ENCODE measurements at regions not wholly inside any gene's neighbourhood (a gene's known extent, or its start where the extent isn't known, plus 50 kb on each side); places are given as distances from the start of the nearest gene placed in this dataset.

DNA sequence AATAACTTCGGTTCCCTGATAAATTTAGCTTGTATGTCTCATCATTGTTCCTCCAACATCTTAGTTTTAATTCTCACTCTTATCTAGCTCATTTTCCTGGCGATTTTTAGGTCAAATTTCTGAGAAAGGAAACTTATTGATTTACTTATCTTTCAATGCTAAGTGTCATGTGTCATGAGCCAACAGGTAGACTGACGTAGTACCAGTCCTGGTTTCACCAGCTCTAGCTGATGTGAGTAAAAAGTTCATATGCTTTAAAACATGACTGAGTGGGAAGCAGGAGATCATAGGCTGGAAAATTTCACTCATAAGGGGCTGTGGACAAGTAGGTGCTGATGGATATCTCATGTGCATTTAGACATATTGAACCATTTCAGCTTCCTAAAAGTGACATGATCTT lies 441.7 kb upstream of the NR3C2 start:
- no peak for TF ChIP-seq CTCF (IDR thresholded peaks at IDR 0.05 in 4 of 5, conservative IDR thresholded peaks at IDR 0.05 in 1 of 5)
- TF ChIP-seq POLR2A (IDR thresholded peaks at IDR 0.05), result no peak
- intact Hi-C loops (cut with DNase I; ENCODE audit: low total_unique reads), result no loop called here
- H3K27ac ChIP-seq, result no peak overlapping the region
- no peak overlapping the region for H3K4me3 ChIP-seq
- no peaks in the 10 kb centered on the region for H3K27me3 ChIP-seq
- ATAC-seq (no peak), DNase-seq (no peak)
- H3K36me3 ChIP-seq, result no peaks in the 10 kb centered on the region
- H3K9me3 ChIP-seq, result no peaks in the 10 kb centered on the region
- H3K4me1 ChIP-seq, result no peaks in the 10 kb centered on the region
- in situ Hi-C loops (cut with MboI; ENCODE audit: low sequenced_read_pairs in 4 of 4), result no loop called here

DNA sequence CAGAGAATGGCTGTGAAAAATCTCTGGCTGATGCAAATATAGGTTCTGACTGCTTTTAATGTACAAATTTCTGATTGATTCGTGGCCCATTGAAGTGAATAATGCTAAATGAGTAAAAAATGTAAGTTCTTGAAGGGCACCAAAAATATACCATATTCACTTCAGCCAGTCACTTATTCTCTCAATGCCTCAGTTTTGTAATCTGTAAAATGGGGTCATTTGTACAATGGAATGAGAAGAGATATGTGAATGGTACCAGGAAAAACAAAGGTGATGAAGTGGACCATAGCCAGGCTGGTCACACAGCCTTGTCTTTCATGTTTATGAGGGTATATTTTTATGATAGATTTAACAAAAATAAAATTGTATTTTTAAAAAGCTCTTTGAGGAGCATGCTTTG lies 441.2 kb upstream of the NR3C2 start:
- intact Hi-C loops (cut with DNase I; ENCODE audit: low total_unique reads) (no loop called here), in situ Hi-C loops (cut with MboI; ENCODE audit: low sequenced_read_pairs in 4 of 4) (no loop called here)
- Histone ChIP-seq H3K9me3 (no peaks in the 10 kb centered on the region), H3K4me3 (no peak overlapping the region), H3K4me1 (no peaks in the 10 kb centered on the region), H3K27ac (no peak overlapping the region), H3K36me3 (no peaks in the 10 kb centered on the region), H3K27me3 (no peaks in the 10 kb centered on the region)
- DNase-seq, result no peak
- TF ChIP-seq CTCF (IDR thresholded peaks at IDR 0.05 in 4 of 5, conservative IDR thresholded peaks at IDR 0.05 in 1 of 5) (no peak), POLR2A (IDR thresholded peaks at IDR 0.05) (no peak)
- no peak for ATAC-seq

DNA sequence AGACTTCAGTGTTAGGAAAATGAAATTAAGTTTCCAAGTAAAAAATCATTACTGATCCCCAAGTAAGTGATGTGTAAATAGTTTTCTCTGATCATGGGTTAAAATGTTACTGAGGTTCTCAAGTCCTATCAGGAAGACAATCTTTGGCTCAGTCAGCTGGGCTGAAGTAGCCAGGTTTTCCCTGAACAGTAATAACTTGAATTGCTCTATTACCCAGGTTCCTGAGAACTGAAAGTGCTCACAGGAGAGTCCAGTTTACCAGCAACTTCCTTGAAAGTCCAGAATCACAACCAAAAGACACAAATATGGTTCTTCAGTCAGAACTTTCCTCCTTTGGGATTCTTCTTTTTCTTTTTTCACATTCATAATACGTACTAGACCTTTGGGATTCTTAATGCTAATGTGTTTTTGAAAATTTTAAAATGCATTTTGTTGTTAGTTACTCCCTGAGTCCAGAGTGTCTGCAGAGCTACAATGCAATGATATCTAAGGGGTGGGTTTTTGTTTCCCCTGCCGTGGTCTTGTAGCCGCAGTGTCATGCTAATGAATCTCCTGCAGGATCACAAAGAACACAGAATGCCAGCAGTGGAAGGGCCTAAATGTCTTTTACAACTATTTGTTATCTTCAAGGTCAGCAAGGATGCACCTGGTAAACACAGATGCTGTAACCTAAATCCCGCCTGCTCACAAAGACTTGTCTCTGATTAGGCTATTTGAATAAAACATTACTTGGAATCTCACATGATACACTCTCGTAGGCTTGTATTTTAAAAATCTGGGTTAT lies 439.8 kb upstream of the NR3C2 start:
- TF ChIP-seq CTCF (IDR thresholded peaks at IDR 0.05 in 4 of 5, conservative IDR thresholded peaks at IDR 0.05 in 1 of 5) (no peak), POLR2A (IDR thresholded peaks at IDR 0.05) (no peak)
- Histone ChIP-seq H3K27ac (no peak overlapping the region), H3K4me1 (no peaks in the 10 kb centered on the region), H3K27me3 (no peaks in the 10 kb centered on the region), H3K9me3 (no peaks in the 10 kb centered on the region), H3K36me3 (no peaks in the 10 kb centered on the region), H3K4me3 (no peak overlapping the region)
- ATAC-seq, result no peak
- intact Hi-C loops (cut with DNase I; ENCODE audit: low total_unique reads), result no loop called here
- DNase-seq, result no peak
- in situ Hi-C loops (cut with MboI; ENCODE audit: low sequenced_read_pairs in 4 of 4), result no loop called here

- intact Hi-C loops (cut with DNase I; ENCODE audit: low total_unique reads), result no loop called here
- no peak overlapping the region for H3K4me3 ChIP-seq
- H3K27me3 ChIP-seq, result no peaks in the 10 kb centered on the region
- no peak for ATAC-seq
- H3K27ac ChIP-seq, result no peak overlapping the region
- no peaks in the 10 kb centered on the region for H3K36me3 ChIP-seq
- in situ Hi-C loops (cut with MboI; ENCODE audit: low sequenced_read_pairs in 4 of 4), result no loop called here
- H3K9me3 ChIP-seq, result no peaks in the 10 kb centered on the region
- TF ChIP-seq CTCF (IDR thresholded peaks at IDR 0.05 in 4 of 5, conservative IDR thresholded peaks at IDR 0.05 in 1 of 5) (no peak), POLR2A (IDR thresholded peaks at IDR 0.05) (no peak)
- H3K4me1 ChIP-seq, result no peaks in the 10 kb centered on the region
- no peak for DNase-seq
Measured at GRCh38 chr4:148874331-148874730, 432.1 kb upstream of the NR3C2 start.

DNA sequence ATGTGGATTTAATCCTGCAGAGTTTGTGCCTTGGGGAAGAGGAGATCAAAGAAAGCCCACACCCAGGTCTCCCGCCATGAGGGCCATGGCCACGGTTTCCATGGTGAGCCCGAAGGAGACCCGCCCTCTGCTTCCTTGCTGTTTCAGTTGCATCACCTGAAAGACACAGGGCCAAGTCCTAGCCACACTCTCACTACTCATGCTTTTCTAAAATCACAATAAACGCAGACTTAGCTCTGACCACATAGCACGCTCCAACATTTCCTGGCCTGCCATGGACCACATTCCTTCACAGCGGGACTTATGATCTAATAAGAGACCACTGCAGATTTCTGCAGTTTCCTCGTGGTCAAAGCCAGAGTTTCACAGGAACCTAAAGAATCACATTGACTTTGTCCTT lies 426.0 kb upstream of the NR3C2 start:
- DNase-seq (no peak), ATAC-seq (no peak)
- Histone ChIP-seq H3K4me1 (no peaks in the 10 kb centered on the region), H3K27me3 (no peaks in the 10 kb centered on the region), H3K27ac (no peak overlapping the region), H3K4me3 (no peak overlapping the region), H3K36me3 (no peaks in the 10 kb centered on the region), H3K9me3 (no peaks in the 10 kb centered on the region)
- intact Hi-C loops (cut with DNase I; ENCODE audit: low total_unique reads) (no loop called here), in situ Hi-C loops (cut with MboI; ENCODE audit: low sequenced_read_pairs in 4 of 4) (no loop called here)
- TF ChIP-seq POLR2A (IDR thresholded peaks at IDR 0.05) (no peak), CTCF (IDR thresholded peaks at IDR 0.05 in 4 of 5, conservative IDR thresholded peaks at IDR 0.05 in 1 of 5) (no peak)

Measured in gastrocnemius medialis (tissue), 4 donors.